Effector CD8-positive, alpha-beta T cell (primary cell): ENCODE measurements at regions not wholly inside any gene's neighbourhood (a gene's known extent, or its start where the extent isn't known, plus 50 kb on each side); places are given as distances from the start of the nearest gene placed in this dataset.

Experiments
- DNase-seq: peaks from one replicate; lab custom pipeline; 2025; lab: John Stamatoyannopoulos, UW

GRCh38 chr5:167587772-167588437 is 703.5 kb upstream of the WWC1 start:
- no peak for DNase-seq

GRCh38 chr5:167592114-167592513 is 699.3 kb upstream of the WWC1 start:
- DNase-seq: no peak

- DNase-seq: no peak
These were observed 698.0 kb upstream of the WWC1 start for GRCh38 chr5:167593329-167594060.

GRCh38 chr5:167594061-167594435 is 697.4 kb upstream of the WWC1 start:
- no peak for DNase-seq

- DNase-seq: no peak
These were observed 696.7 kb upstream of the WWC1 start for GRCh38 chr5:167594750-167595149.

- no peak for DNase-seq
These were observed 696.2 kb upstream of the WWC1 start for GRCh38 chr5:167595196-167595595.

- no peak for DNase-seq
These were observed 693.3 kb upstream of the WWC1 start for GRCh38 chr5:167598166-167598565.

- no peak for DNase-seq
These were observed 689.4 kb upstream of the WWC1 start for GRCh38 chr5:167602067-167602466.

GRCh38 chr5:167603135-167603534 is 688.3 kb upstream of the WWC1 start:
- DNase-seq: no peak

GRCh38 chr5:167608390-167609272 is 682.8 kb upstream of the WWC1 start:
- no peak for DNase-seq

GRCh38 chr5:167614294-167615021 is 677.0 kb upstream of the WWC1 start:
- DNase-seq: no peak

GRCh38 chr5:167616043-167616890 is 675.2 kb upstream of the WWC1 start:
- DNase-seq: no peak

- DNase-seq: no peak
These were observed 668.1 kb upstream of the WWC1 start for GRCh38 chr5:167623354-167623753.

- DNase-seq: no peak
These were observed 667.4 kb upstream of the WWC1 start for GRCh38 chr5:167624053-167624452.

- DNase-seq: no peak
These were observed 664.9 kb upstream of the WWC1 start for GRCh38 chr5:167626341-167627123.

GRCh38 chr5:167629634-167630033 is 661.8 kb upstream of the WWC1 start:
- DNase-seq: no peak

GRCh38 chr5:167631191-167631590 is 660.3 kb upstream of the WWC1 start:
- no peak for DNase-seq

GRCh38 chr5:167633114-167633513 is 658.3 kb upstream of the WWC1 start:
- no peak for DNase-seq

GRCh38 chr5:167633931-167634341 is 657.5 kb upstream of the WWC1 start:
- no peak for DNase-seq

GRCh38 chr5:167634432-167634831 is 657.0 kb upstream of the WWC1 start:
- DNase-seq: no peak
